GM23338 (cell line): ENCODE measurements at regions not wholly inside any gene's neighbourhood (a gene's known extent, or its start where the extent isn't known, plus 50 kb on each side); places are given as distances from the start of the nearest gene placed in this dataset.
A peak's percentile ranks its signal among the peaks of the same experiment; 100 is the strongest.

ENCODE experiments used
- ATAC-seq: fragments of 200-7000 bp; cut with Tn5 transposase; 3 replicates; pipeline ENCODE4 v1.9.1; 2020
- DNase-seq: peaks from one replicate; pipeline ENCODE4 v3.0.0-alpha.2; 2015; ENCODE audit warnings: low spot score
- H2AFZ ChIP-seq: fragments of 200-600 bp; sonication (generic); 2 replicates; pipeline ENCODE4 v1.8.0; 2016; ENCODE audit warnings: antibody characterized with exemption, mild to moderate bottlenecking, moderate library complexity
- H3F3A ChIP-seq: fragments of 200-600 bp; sonication (generic); replicated peaks from 2 replicates; pipeline ENCODE4 v1.8.0; 2017; ENCODE audit warnings: antibody characterized with exemption, mixed run types, low read depth
- H3K27ac ChIP-seq: fragments of 200-600 bp; sonication (generic); 2 replicates; pipeline ENCODE4 v1.6.1; 2016; ENCODE audit warnings: low read depth
- H3K27me3 ChIP-seq: fragments of 200-600 bp; sonication (generic); 2 replicates; pipeline ENCODE4 v1.8.0; 2016; ENCODE audit warnings: mild to moderate bottlenecking, mixed run types, moderate library complexity; ENCODE audit not compliant: insufficient read depth
- H3K36me3 ChIP-seq: fragments of 200-600 bp; sonication (generic); 2 replicates; pipeline ENCODE4 v1.8.0; 2016; ENCODE audit warnings: mild to moderate bottlenecking; ENCODE audit not compliant: insufficient read depth
- H3K4me1 ChIP-seq: fragments of 200-600 bp; sonication (generic); 2 replicates; pipeline ENCODE4 v1.8.0; 2016; ENCODE audit warnings: mild to moderate bottlenecking, moderate library complexity; ENCODE audit not compliant: insufficient read depth
- H3K4me2 ChIP-seq: fragments of 200-600 bp; sonication (generic); 2 replicates; pipeline ENCODE4 v1.7.1; 2017; ENCODE audit warnings: mixed run types
- H3K4me3 ChIP-seq: fragments of 200-600 bp; sonication (generic); 2 replicates; pipeline ENCODE4 v1.6.1; 2016; ENCODE audit warnings: mixed run types
- H3K79me2 ChIP-seq: fragments of 200-600 bp; sonication (generic); replicated peaks from 2 replicates; pipeline ENCODE4 v1.8.0; 2017; ENCODE audit warnings: mild to moderate bottlenecking; ENCODE audit not compliant: insufficient read depth
- H3K9me2 ChIP-seq: fragments of 200-600 bp; sonication (generic); 2 replicates; pipeline ENCODE4 v1.8.0; 2017; ENCODE audit not compliant: insufficient read depth
- H4K20me1 ChIP-seq: fragments of 200-600 bp; sonication (generic); replicated peaks from 2 replicates; pipeline ENCODE4 v1.8.0; 2017; ENCODE audit warnings: mild to moderate bottlenecking; ENCODE audit not compliant: insufficient read depth
- H3K27ac Mint-ChIP-seq: 2 replicates; pipeline ENCODE4 v1.8.0; 2020; ENCODE audit warnings: inconsistent platforms, mild to moderate bottlenecking, moderate library complexity, mixed read lengths
- H3K27me3 Mint-ChIP-seq: 3 replicates; pipeline ENCODE4 v1.8.0; 2022; ENCODE audit warnings: low read depth, mild to moderate bottlenecking, moderate library complexity, mixed read lengths, inconsistent platforms; ENCODE audit not compliant: insufficient read depth, poor library complexity
- H3K36me3 Mint-ChIP-seq: 3 replicates; pipeline ENCODE4 v1.8.0; 2021; ENCODE audit warnings: low read depth, mild to moderate bottlenecking, inconsistent platforms, moderate library complexity, mixed read lengths
- H3K4me1 Mint-ChIP-seq: 3 replicates; pipeline ENCODE4 v1.8.0; 2020; ENCODE audit warnings: mild to moderate bottlenecking, inconsistent platforms, mixed read lengths
- H3K4me3 Mint-ChIP-seq: 3 replicates; pipeline ENCODE4 v1.8.0; 2021; ENCODE audit warnings: moderate library complexity, mild to moderate bottlenecking, inconsistent platforms, mixed read lengths
- H3K9me3 Mint-ChIP-seq: 3 replicates; pipeline ENCODE4 v1.8.0; 2020; ENCODE audit warnings: moderate library complexity, mild to moderate bottlenecking, inconsistent platforms, mixed read lengths
- CREB1 ChIP-seq: fragments of 250-450 bp; sonication (Bioruptor Pico); IDR thresholded peaks from 2 replicates; pipeline ENCODE4 v1.5.0; 2020; ENCODE audit warnings: low read depth, mild to moderate bottlenecking, moderate library complexity
- EZH2 ChIP-seq: fragments of 200-600 bp; sonication (generic); IDR thresholded peaks from one replicate; pipeline ENCODE4 v1.8.0; 2017; ENCODE audit warnings: antibody characterized with exemption, mild to moderate bottlenecking, low read depth; ENCODE audit not compliant: unreplicated experiment
- EZH2phosphoT487 ChIP-seq: fragments of 200-600 bp; sonication (generic); IDR thresholded peaks from one replicate; pipeline ENCODE4 v1.8.1; 2018; ENCODE audit warnings: antibody characterized with exemption; ENCODE audit not compliant: unreplicated experiment
- JUNB ChIP-seq: IDR thresholded peaks from one replicate; pipeline ENCODE4 v1.6.1; 2016; ENCODE audit warnings: antibody characterized with exemption; ENCODE audit not compliant: unreplicated experiment
- STAT1 ChIP-seq: IDR thresholded peaks from one replicate; pipeline ENCODE4 v1.6.1; 2016; ENCODE audit warnings: antibody characterized with exemption; ENCODE audit not compliant: unreplicated experiment
- TF ChIP-seq, protein P1 (sequence below): IDR thresholded peaks from one replicate; pipeline ENCODE4 v1.6.1; 2018; ENCODE audit warnings: antibody characterized with exemption; ENCODE audit not compliant: unreplicated experiment
- TF ChIP-seq, protein P2 (sequence below), 2 experiments: fragments of 200-600 bp in 1 of 2; sonication (generic) in 1 of 2; conservative IDR thresholded peaks; 2 replicates each; pipeline versions ENCODE4 v1.5.1 to v1.6.1; 2016 to 2017; ENCODE audit warnings: antibody characterized with exemption in 2 of 2, low read depth in 2 of 2, mild to moderate bottlenecking in 2 of 2, moderate library complexity in 1 of 2
- TF ChIP-seq, protein P3 (sequence below): IDR thresholded peaks from 2 replicates; pipeline ENCODE4 v1.6.1; 2016; ENCODE audit warnings: antibody characterized with exemption

DNA sequence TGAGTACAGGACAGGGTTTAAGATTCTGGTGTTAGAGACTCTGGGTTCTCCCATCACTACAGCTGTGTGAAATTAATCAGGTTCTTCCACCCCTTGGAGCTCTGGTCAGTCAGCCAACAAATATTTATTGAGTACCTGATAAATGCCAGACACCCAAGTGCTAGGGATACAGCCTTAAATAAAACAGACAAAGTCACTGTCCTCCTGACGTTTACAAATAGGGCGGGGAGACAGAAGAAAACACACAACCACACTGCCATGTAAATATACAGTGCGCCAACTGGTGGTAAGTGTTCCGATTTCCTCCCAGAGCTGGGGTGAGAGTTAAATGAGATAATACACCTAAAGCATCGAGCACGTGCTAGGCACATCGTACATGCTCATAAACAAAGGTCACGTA, 121.0 kb downstream of the COPRS start (continued):
- TF ChIP-seq, protein P1, sequence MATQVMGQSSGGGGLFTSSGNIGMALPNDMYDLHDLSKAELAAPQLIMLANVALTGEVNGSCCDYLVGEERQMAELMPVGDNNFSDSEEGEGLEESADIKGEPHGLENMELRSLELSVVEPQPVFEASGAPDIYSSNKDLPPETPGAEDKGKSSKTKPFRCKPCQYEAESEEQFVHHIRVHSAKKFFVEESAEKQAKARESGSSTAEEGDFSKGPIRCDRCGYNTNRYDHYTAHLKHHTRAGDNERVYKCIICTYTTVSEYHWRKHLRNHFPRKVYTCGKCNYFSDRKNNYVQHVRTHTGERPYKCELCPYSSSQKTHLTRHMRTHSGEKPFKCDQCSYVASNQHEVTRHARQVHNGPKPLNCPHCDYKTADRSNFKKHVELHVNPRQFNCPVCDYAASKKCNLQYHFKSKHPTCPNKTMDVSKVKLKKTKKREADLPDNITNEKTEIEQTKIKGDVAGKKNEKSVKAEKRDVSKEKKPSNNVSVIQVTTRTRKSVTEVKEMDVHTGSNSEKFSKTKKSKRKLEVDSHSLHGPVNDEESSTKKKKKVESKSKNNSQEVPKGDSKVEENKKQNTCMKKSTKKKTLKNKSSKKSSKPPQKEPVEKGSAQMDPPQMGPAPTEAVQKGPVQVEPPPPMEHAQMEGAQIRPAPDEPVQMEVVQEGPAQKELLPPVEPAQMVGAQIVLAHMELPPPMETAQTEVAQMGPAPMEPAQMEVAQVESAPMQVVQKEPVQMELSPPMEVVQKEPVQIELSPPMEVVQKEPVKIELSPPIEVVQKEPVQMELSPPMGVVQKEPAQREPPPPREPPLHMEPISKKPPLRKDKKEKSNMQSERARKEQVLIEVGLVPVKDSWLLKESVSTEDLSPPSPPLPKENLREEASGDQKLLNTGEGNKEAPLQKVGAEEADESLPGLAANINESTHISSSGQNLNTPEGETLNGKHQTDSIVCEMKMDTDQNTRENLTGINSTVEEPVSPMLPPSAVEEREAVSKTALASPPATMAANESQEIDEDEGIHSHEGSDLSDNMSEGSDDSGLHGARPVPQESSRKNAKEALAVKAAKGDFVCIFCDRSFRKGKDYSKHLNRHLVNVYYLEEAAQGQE, result no peak
- TF ChIP-seq, protein P2, sequence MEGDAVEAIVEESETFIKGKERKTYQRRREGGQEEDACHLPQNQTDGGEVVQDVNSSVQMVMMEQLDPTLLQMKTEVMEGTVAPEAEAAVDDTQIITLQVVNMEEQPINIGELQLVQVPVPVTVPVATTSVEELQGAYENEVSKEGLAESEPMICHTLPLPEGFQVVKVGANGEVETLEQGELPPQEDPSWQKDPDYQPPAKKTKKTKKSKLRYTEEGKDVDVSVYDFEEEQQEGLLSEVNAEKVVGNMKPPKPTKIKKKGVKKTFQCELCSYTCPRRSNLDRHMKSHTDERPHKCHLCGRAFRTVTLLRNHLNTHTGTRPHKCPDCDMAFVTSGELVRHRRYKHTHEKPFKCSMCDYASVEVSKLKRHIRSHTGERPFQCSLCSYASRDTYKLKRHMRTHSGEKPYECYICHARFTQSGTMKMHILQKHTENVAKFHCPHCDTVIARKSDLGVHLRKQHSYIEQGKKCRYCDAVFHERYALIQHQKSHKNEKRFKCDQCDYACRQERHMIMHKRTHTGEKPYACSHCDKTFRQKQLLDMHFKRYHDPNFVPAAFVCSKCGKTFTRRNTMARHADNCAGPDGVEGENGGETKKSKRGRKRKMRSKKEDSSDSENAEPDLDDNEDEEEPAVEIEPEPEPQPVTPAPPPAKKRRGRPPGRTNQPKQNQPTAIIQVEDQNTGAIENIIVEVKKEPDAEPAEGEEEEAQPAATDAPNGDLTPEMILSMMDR (conservative IDR thresholded peaks at IDR 0.05; ENCODE audit: low read depth in 2 of 2), result peak in 1 of 2 experiments; percentile 37; a peak in 2 of 4 replicates
- no peak for TF ChIP-seq EZH2

DNA sequence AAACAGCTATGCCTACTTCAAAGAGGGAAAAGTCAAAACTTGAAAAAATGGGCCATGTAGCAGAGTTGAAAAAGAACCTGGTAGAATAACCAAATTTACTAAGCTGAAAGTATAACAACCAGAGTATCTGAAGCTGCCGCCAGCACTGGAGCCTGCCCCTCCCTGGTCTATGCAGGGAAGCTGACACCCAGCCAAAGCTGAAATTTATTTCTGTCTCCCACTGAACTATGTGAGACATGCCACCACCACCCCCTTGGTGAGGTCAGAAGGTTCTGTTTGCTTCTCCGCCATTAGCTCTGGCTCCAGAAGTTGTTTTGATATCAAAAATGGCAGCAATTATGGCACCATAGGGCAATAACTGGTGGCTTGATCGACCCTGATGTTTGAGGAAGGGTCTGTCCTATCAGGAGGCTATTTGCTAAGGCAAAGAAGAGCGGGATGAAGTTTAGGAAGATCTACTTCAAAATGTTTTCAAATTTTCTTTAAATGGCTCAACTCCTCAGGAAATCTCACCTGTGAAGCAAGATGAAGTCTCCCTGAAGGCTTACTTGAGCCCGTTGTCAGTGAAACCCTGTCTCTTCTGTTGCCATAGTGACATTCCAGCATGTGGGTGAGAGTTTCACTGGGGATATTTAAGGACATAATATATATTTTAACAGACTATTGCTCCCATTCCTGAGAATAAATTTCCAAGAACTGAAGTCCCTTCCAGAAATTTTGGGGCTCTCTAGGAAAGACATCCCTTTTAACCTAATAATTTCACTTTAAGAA, 122.0 kb downstream of the COPRS start:
- H3K27me3 ChIP-seq, result no peaks in the 10 kb centered on the region
- Mint-ChIP-seq H3K4me1 (peaks cover 4% of the 10 kb centered on the region), H3K27ac (no peak overlapping the region), H3K36me3 (no peaks in the 10 kb centered on the region), H3K27me3 (peaks cover 5% of the 10 kb centered on the region), H3K9me3 (peaks cover 2% of the 10 kb centered on the region; the same call in 1 of the 3 replicates), H3K4me3 (no peak overlapping the region)
- no peak overlapping the region for H2AFZ ChIP-seq
- no peak for DNase-seq
- H4K20me1 ChIP-seq, result no peaks in the 10 kb centered on the region
- H3K4me3 ChIP-seq, result no peak overlapping the region
- H3K4me2 ChIP-seq, result no peak overlapping the region
- H3K36me3 ChIP-seq, result no peaks in the 10 kb centered on the region
- no peaks in the 10 kb centered on the region for H3K9me2 ChIP-seq
- no peak for ATAC-seq
- H3K4me1 ChIP-seq, result peaks cover 5% of the 10 kb centered on the region; the same call in 1 of the 2 replicates
- H3K79me2 ChIP-seq, result no peaks in the 10 kb centered on the region
- H3K27ac ChIP-seq, result no peak overlapping the region
- H3F3A ChIP-seq, result no peaks in the 10 kb centered on the region
- TF ChIP-seq, protein P3, sequence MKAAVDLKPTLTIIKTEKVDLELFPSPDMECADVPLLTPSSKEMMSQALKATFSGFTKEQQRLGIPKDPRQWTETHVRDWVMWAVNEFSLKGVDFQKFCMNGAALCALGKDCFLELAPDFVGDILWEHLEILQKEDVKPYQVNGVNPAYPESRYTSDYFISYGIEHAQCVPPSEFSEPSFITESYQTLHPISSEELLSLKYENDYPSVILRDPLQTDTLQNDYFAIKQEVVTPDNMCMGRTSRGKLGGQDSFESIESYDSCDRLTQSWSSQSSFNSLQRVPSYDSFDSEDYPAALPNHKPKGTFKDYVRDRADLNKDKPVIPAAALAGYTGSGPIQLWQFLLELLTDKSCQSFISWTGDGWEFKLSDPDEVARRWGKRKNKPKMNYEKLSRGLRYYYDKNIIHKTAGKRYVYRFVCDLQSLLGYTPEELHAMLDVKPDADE, result no peak
- TF ChIP-seq, protein P1, result no peak
- no peak for TF ChIP-seq EZH2
- no peak for TF ChIP-seq EZH2phosphoT487
- no peak for TF ChIP-seq STAT1
- TF ChIP-seq JUNB, result no peak
- no peak for TF ChIP-seq CREB1
